Posterior vena cava (tissue), 2 donors: ENCODE measurements at regions not wholly inside any gene's neighbourhood (a gene's known extent, or its start where the extent isn't known, plus 50 kb on each side); places are given as distances from the start of the nearest gene placed in this dataset.
"Not testable (repeated sequence)": the region's sequence is repeated elsewhere in the genome, so short reads cannot be mapped to it uniquely, and the experiment has no call there.

ENCODE experiments used
- DNase-seq: peaks from one replicate; pipeline ENCODE4 v3.0.0-alpha.2; 2020; ENCODE audit warnings: low spot score
- intact Hi-C, 2 donors: fragments of 100-400 bp; cut with DNase I; formaldehyde crosslinking; loops; one replicate each; pipeline versions ENCODE4 v1.14.1 to v1.14.2; 2022 to 2023
- donor health status: DM: yes; HTN: yes; CAD: no.
- donor health status: DM: yes; HTN: yes; CAD: no.

- intact Hi-C loops = no loop called here
- DNase-seq = no peak
Observed at GRCh38 chr17:65332375-65332774, 195.2 kb downstream of the RGS9 start.

- DNase-seq = no peak
- intact Hi-C loops = no loop called here
Observed at GRCh38 chr17:65328567-65328966, 191.4 kb downstream of the RGS9 start.

- DNase-seq = no peak
- intact Hi-C loops = no loop called here
Observed at GRCh38 chr17:65324611-65325342, 187.6 kb downstream of the RGS9 start.

GRCh38 chr17:65323049-65323448, 185.9 kb downstream of the RGS9 start:
- intact Hi-C loops = no loop called here
- no peak for DNase-seq

GRCh38 chr17:65320820-65321219, 183.7 kb downstream of the RGS9 start:
- no peak for DNase-seq
- intact Hi-C loops = no loop called here

GRCh38 chr17:65314212-65314611, 177.0 kb downstream of the RGS9 start:
- no peak for DNase-seq
- intact Hi-C loops = no loop called here

GRCh38 chr17:65312718-65313377, 175.7 kb downstream of the RGS9 start:
- no peak for DNase-seq
- intact Hi-C loops = no loop called here

GRCh38 chr17:65311261-65311660, 174.1 kb downstream of the RGS9 start:
- intact Hi-C loops = no loop called here
- no peak for DNase-seq

GRCh38 chr17:65307961-65308316, 170.8 kb downstream of the RGS9 start:
- intact Hi-C loops = no loop called here
- no peak for DNase-seq

- intact Hi-C loops = no loop called here
- no peak for DNase-seq
Observed at GRCh38 chr17:65307081-65307960, 170.2 kb downstream of the RGS9 start.

- no peak for DNase-seq
- intact Hi-C loops = no loop called here
Observed at GRCh38 chr17:65305778-65306177, 168.6 kb downstream of the RGS9 start.

- intact Hi-C loops = no loop called here
- no peak for DNase-seq
Observed at GRCh38 chr17:65305116-65305515, 167.9 kb downstream of the RGS9 start.

GRCh38 chr17:65301882-65302281, 164.7 kb downstream of the RGS9 start:
- DNase-seq, intact Hi-C loops: not testable (repeated sequence)

- intact Hi-C loops = no loop called here
- DNase-seq = no peak
Observed at GRCh38 chr17:65301184-65301583, 164.0 kb downstream of the RGS9 start.

- DNase-seq = no peak
- intact Hi-C loops = loop anchor here (10.0 kb wide), 2 partner anchors 257 to 877 kb away; no protein-coding TSS in a partner anchor
Observed at GRCh38 chr17:65297916-65298315, 160.7 kb downstream of the RGS9 start.

- no peak for DNase-seq
- intact Hi-C loops = loop anchor here (10.0 kb wide), 2 partner anchors 257 to 877 kb away; no protein-coding TSS in a partner anchor
Observed at GRCh38 chr17:65297384-65297783, 160.2 kb downstream of the RGS9 start.

- intact Hi-C loops = loop anchor here (10.0 kb wide), 2 partner anchors 261 to 881 kb away; no protein-coding TSS in a partner anchor
- DNase-seq = no peak
Observed at GRCh38 chr17:65294181-65294719, 157.1 kb downstream of the RGS9 start.

GRCh38 chr17:65293584-65294180, 156.5 kb downstream of the RGS9 start:
- intact Hi-C loops = loop anchor here (10.0 kb wide), 2 partner anchors 261 to 881 kb away; no protein-coding TSS in a partner anchor

GRCh38 chr17:65292430-65292829, 155.3 kb downstream of the RGS9 start:
- intact Hi-C loops = loop anchor here (10.0 kb wide), 2 partner anchors 262 to 882 kb away; no protein-coding TSS in a partner anchor

More at GRCh38 chr17:65293584-65294180, 156.5 kb downstream of the RGS9 start:
- no peak for DNase-seq

More at GRCh38 chr17:65292430-65292829, 155.3 kb downstream of the RGS9 start:
- DNase-seq = no peak
